ENCODE measurements at regions not wholly inside any gene's neighbourhood (a gene's known extent, or its start where the extent isn't known, plus 50 kb on each side); places are given as distances from the start of the nearest gene placed in this dataset.

- no peak for DNase-seq (ENCODE audit: extremely low read depth in 1 of 11, low read depth in 9 of 11, low spot score in 4 of 11)
Observed at GRCh38 chr2:100195942-100196341, 53.6 kb upstream of the AFF3 start.

- no peak for DNase-seq (ENCODE audit: extremely low read depth in 1 of 11, low read depth in 9 of 11, low spot score in 4 of 11)
Observed at GRCh38 chr2:100194951-100195350, 52.6 kb upstream of the AFF3 start.

GRCh38 chr2:100193291-100193710 lies 50.9 kb upstream of the AFF3 start:
- DNase-seq (ENCODE audit: extremely low read depth in 1 of 11, low read depth in 9 of 11, low spot score in 4 of 11), result no peak

- DNase-seq (ENCODE audit: extremely low read depth in 1 of 11, low read depth in 9 of 11, low spot score in 4 of 11), result no peak
Observed at GRCh38 chr2:100192825-100193224, 50.4 kb upstream of the AFF3 start.

- DNase-seq (ENCODE audit: extremely low read depth in 1 of 11, low read depth in 9 of 11, low spot score in 4 of 11), result no peak
Observed at GRCh38 chr2:100192300-100192699, 49.9 kb upstream of the AFF3 start.

All from renal cortex interstitium (tissue), 11 donors.